ENCODE measurements at regions not wholly inside any gene's neighbourhood (a gene's known extent, or its start where the extent isn't known, plus 50 kb on each side); places are given as distances from the start of the nearest gene placed in this dataset.

- Mint-ChIP-seq H3K27ac (no peak overlapping the region), H3K9me3 (peaks cover 5% of the 10 kb centered on the region), H3K36me3 (no peaks in the 10 kb centered on the region), H3K27me3 (peaks cover 8% of the 10 kb centered on the region), H3K4me3 (no peak overlapping the region), H3K4me1 (no peaks in the 10 kb centered on the region)
Measured at GRCh38 chr4:27145597-27145996, 285.0 kb downstream of the STIM2 start.

DNA sequence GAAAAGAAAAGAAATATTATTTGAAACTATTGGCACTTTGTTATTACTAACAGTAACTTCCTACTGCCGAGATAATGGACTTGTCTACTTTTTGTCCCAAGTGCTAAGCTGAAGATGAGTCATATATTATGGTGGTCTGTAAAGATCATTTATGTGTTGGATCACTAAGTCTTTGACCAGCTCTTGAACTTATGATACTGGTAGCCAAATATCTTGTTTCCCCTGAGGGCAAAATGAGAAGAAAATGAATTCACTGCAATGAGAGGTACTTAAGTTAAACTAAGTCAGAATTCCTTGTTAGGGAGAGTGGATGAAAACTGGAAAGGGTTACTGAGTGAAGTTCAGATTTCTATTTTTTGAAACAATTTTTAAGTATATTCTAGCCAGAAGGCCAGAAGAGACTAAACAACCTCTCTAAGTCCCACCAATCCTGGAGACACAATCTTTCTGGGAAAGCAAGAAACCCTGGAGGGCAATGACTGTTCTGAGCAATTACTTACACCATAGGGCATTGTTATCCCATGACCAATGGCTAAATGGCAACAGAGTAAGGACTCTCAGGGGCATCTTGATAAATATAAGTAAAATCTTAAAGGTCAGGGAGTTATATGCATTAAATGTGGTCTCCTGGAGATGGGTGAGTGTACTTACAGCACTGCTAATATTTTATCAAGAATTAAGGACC, 287.7 kb downstream of the STIM2 start:
- H3K36me3 Mint-ChIP-seq = no peaks in the 10 kb centered on the region
- peaks cover 5% of the 10 kb centered on the region for H3K9me3 Mint-ChIP-seq
- H3K27me3 Mint-ChIP-seq = peaks cover 11% of the 10 kb centered on the region
- H3K4me3 Mint-ChIP-seq = no peak overlapping the region
- no peak overlapping the region for H3K27ac Mint-ChIP-seq
- no peaks in the 10 kb centered on the region for H3K4me1 Mint-ChIP-seq

GRCh38 chr4:27149541-27150212, 289.0 kb downstream of the STIM2 start:
- peaks cover 5% of the 10 kb centered on the region for H3K9me3 Mint-ChIP-seq
- H3K4me3 Mint-ChIP-seq = no peak overlapping the region

GRCh38 chr4:27152703-27153102, 292.1 kb downstream of the STIM2 start:
- Mint-ChIP-seq H3K27ac (no peak overlapping the region), H3K36me3 (no peaks in the 10 kb centered on the region), H3K4me3 (no peak overlapping the region), H3K27me3 (peaks cover 16% of the 10 kb centered on the region), H3K4me1 (no peaks in the 10 kb centered on the region), H3K9me3 (no peaks in the 10 kb centered on the region)

More at GRCh38 chr4:27149541-27150212, 289.0 kb downstream of the STIM2 start:
- Mint-ChIP-seq H3K27me3 (peaks cover 14% of the 10 kb centered on the region), H3K36me3 (no peaks in the 10 kb centered on the region), H3K4me1 (no peaks in the 10 kb centered on the region), H3K27ac (no peak overlapping the region)

DNA sequence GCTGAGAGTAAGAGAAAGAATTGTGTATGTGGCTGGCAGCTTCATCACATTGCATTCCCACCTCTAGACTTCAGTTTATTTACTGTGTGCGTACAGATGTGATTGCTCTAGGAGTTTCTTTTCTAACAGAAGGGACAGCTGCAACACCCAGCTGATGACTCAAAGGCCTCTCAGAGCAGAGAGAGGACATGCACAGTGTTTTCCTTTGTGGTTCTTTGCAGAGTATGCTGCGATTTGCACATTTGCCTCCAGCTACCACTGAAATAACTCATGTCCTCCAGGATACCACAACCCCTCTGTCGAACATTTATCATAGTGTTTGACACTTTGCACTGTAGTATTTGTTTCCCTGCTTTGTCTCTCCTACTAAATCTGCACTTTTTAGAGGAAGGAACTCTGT, 294.1 kb downstream of the STIM2 start:
- no peak overlapping the region for H3K4me3 Mint-ChIP-seq
- no peaks in the 10 kb centered on the region for H3K36me3 Mint-ChIP-seq
- H3K27ac Mint-ChIP-seq = no peak overlapping the region
- H3K27me3 Mint-ChIP-seq = peaks cover 16% of the 10 kb centered on the region
- no peaks in the 10 kb centered on the region for H3K9me3 Mint-ChIP-seq
- no peaks in the 10 kb centered on the region for H3K4me1 Mint-ChIP-seq

GRCh38 chr4:27161191-27161590, 300.6 kb downstream of the STIM2 start:
- no peak overlapping the region for H3K4me3 Mint-ChIP-seq

GRCh38 chr4:27168783-27169182, 308.1 kb downstream of the STIM2 start:
- H3K36me3 Mint-ChIP-seq = no peaks in the 10 kb centered on the region
- no peak overlapping the region for H3K27ac Mint-ChIP-seq
- H3K4me1 Mint-ChIP-seq = no peaks in the 10 kb centered on the region
- H3K27me3 Mint-ChIP-seq = peaks cover 3% of the 10 kb centered on the region
- H3K9me3 Mint-ChIP-seq = no peaks in the 10 kb centered on the region
- H3K4me3 Mint-ChIP-seq = no peak overlapping the region

More at GRCh38 chr4:27161191-27161590, 300.6 kb downstream of the STIM2 start:
- Mint-ChIP-seq H3K27ac (no peak overlapping the region), H3K9me3 (no peaks in the 10 kb centered on the region), H3K27me3 (peaks cover 2% of the 10 kb centered on the region), H3K36me3 (no peaks in the 10 kb centered on the region), H3K4me1 (no peaks in the 10 kb centered on the region)

GRCh38 chr4:27173280-27173679, 312.6 kb downstream of the STIM2 start:
- H3K27me3 Mint-ChIP-seq = no peaks in the 10 kb centered on the region
- no peak overlapping the region for H3K4me3 Mint-ChIP-seq
- H3K9me3 Mint-ChIP-seq = no peaks in the 10 kb centered on the region
- H3K36me3 Mint-ChIP-seq = no peaks in the 10 kb centered on the region
- no peaks in the 10 kb centered on the region for H3K4me1 Mint-ChIP-seq
- no peak overlapping the region for H3K27ac Mint-ChIP-seq

DNA sequence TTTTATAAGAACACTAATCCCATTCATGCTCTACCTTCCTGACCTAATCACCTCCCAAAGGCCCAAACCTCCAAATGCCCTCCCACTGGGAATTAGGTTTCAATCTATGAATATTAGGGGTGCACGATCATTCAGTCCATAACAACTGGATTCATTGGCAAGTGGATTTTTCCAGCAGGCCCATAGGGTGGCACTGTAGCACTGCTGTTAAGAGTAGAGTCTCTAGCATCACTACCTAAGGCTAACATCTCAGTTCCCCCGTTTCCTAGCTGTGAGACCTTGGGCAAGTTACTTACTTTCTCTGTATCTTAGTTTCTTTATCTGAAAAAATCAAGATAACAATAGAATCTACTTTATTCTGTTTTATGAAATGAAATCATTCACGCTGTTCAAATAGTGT, 315.8 kb downstream of the STIM2 start:
- no peaks in the 10 kb centered on the region for H3K27me3 Mint-ChIP-seq
- no peak overlapping the region for H3K27ac Mint-ChIP-seq
- H3K9me3 Mint-ChIP-seq = no peaks in the 10 kb centered on the region
- no peaks in the 10 kb centered on the region for H3K4me1 Mint-ChIP-seq
- no peaks in the 10 kb centered on the region for H3K36me3 Mint-ChIP-seq
- no peak overlapping the region for H3K4me3 Mint-ChIP-seq

GRCh38 chr4:27176881-27177280, 316.2 kb downstream of the STIM2 start:
- no peak overlapping the region for H3K4me3 Mint-ChIP-seq
- H3K27me3 Mint-ChIP-seq = no peaks in the 10 kb centered on the region
- no peak overlapping the region for H3K27ac Mint-ChIP-seq
- no peaks in the 10 kb centered on the region for H3K4me1 Mint-ChIP-seq
- H3K9me3 Mint-ChIP-seq = no peaks in the 10 kb centered on the region
- no peaks in the 10 kb centered on the region for H3K36me3 Mint-ChIP-seq

- H3K27ac Mint-ChIP-seq = no peak overlapping the region
- H3K4me1 Mint-ChIP-seq = no peaks in the 10 kb centered on the region
- H3K27me3 Mint-ChIP-seq = no peaks in the 10 kb centered on the region
- H3K9me3 Mint-ChIP-seq = no peaks in the 10 kb centered on the region
- no peaks in the 10 kb centered on the region for H3K36me3 Mint-ChIP-seq
- H3K4me3 Mint-ChIP-seq = no peak overlapping the region
Measured at GRCh38 chr4:27178061-27178460, 317.4 kb downstream of the STIM2 start.

DNA sequence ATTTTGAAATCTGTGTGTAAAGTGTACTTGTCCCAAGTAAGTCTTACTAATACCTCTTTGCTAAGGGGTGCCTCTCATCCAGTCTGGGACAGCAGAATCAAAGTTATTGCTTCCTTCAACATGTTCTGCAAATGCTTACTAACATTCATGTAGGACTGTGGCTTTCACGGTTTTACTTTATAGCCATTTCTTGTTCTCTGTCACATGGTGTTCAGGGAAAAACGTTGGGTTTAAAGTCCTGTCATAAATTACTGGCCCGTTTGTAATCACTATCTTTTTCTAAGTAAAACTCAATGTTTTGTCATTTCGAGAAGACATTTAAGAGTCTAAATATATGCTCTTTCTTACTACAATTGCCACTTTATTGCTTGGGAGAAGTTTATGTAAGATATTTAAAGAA, 321.1 kb downstream of the STIM2 start:
- Mint-ChIP-seq H3K36me3 (no peaks in the 10 kb centered on the region), H3K9me3 (no peaks in the 10 kb centered on the region), H3K27ac (no peak overlapping the region), H3K4me1 (no peaks in the 10 kb centered on the region), H3K27me3 (no peaks in the 10 kb centered on the region), H3K4me3 (no peak overlapping the region)

DNA sequence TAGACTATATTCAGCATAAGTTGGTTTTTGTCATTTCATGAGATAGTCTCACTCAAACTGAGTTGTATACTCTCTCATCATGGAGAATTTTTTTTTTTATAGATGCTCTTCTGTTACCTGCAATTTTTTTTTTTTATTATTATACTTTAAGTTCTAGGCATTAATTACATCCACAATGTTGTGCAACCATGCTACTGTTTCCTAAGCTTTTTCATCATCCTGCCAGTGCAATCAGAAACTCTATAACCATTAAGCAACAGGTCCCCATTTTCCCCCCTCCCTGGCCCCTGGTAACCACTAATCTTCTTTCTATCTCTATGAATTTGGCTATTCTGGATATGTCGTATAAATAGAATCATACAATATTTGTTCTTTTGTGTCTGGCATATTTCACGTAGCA, 321.6 kb downstream of the STIM2 start:
- Mint-ChIP-seq H3K9me3 (no peaks in the 10 kb centered on the region), H3K27me3 (no peaks in the 10 kb centered on the region), H3K36me3 (no peaks in the 10 kb centered on the region), H3K4me3 (no peak overlapping the region), H3K4me1 (no peaks in the 10 kb centered on the region), H3K27ac (no peak overlapping the region)

GRCh38 chr4:27184508-27185155, 324.0 kb downstream of the STIM2 start:
- Mint-ChIP-seq H3K4me1 (no peaks in the 10 kb centered on the region), H3K27ac (no peak overlapping the region), H3K36me3 (no peaks in the 10 kb centered on the region), H3K4me3 (no peak overlapping the region), H3K9me3 (no peaks in the 10 kb centered on the region), H3K27me3 (no peaks in the 10 kb centered on the region)

DNA sequence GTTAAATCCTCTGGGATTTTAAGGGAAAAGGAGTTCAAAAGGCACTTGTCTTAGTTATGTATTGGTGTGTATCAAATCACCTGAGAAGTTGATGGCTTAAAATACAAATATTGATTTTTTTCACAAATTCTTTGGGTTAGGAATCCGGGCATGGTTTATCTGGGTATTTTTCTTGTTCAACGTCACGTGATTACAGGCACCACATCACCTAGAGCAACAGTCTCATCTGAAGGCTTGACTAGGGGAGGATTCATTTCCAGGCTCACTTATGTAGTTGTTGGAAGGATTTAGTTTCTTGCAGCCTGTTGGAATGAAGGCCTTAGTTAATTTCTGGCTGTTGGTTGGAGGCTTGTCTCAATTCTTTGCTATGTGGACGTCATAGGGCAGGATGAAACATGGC, 326.1 kb downstream of the STIM2 start:
- H3K9me3 Mint-ChIP-seq = no peaks in the 10 kb centered on the region
- peaks cover 3% of the 10 kb centered on the region for H3K27me3 Mint-ChIP-seq
- no peak overlapping the region for H3K4me3 Mint-ChIP-seq
- no peaks in the 10 kb centered on the region for H3K36me3 Mint-ChIP-seq
- H3K27ac Mint-ChIP-seq = no peak overlapping the region
- no peaks in the 10 kb centered on the region for H3K4me1 Mint-ChIP-seq

DNA sequence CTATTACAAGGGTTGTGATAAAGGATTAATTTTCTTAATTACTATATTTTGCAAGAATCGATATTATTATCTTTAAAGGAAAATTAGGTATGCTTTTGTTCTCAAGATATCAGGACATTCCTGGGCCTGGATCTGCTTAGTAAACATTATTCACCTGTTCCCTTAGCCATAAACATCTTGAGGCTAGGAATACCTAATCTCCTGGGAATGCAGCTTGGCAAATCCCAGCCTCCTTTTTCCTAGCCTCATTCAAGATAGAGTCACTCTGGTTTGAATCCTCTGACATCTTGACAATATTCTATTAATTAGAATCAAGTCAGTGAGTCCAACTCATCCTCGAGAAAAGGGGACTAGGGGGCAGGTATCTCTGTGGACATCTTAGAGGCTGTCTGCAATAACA, 327.1 kb downstream of the STIM2 start:
- Mint-ChIP-seq H3K9me3 (no peaks in the 10 kb centered on the region), H3K36me3 (no peaks in the 10 kb centered on the region), H3K27ac (no peak overlapping the region), H3K4me1 (no peaks in the 10 kb centered on the region), H3K27me3 (peaks cover 3% of the 10 kb centered on the region), H3K4me3 (no peak overlapping the region)

Measured in activated naive CD4-positive, alpha-beta T cell treated with anti-CD3 and anti-CD28 coated beads, Interleukin-2, amount 50 U/mL, for 24 hours (primary cell).